A549 (cell line): ENCODE measurements at regions not wholly inside any gene's neighbourhood (a gene's known extent, or its start where the extent isn't known, plus 50 kb on each side); places are given as distances from the start of the nearest gene placed in this dataset.
"Not testable (repeated sequence)": the region's sequence is repeated elsewhere in the genome, so short reads cannot be mapped to it uniquely, and the experiment has no call there.

Source experiments
- ATAC-seq, 2 experiments: fragments of 200-7000 bp in 1 of 2; fragments of >200 bp in 1 of 2; cut with Nextera tagmentation in 1 of 2; cut with Tn5 transposase in 1 of 2; 3 replicates each; pipeline versions ENCODE4 v1.8.0 to v1.9.1; 2018 to 2020; ENCODE audit warnings: mild to moderate bottlenecking in 1 of 2, moderate library complexity in 1 of 2
- CTCF ChIA-PET: fragments of 300-600 bp; sonication (Branson Sonifier 250); formaldehyde crosslinking; extraction: SDS; loops from one replicate; lab custom pipeline; 2021; ENCODE audit warnings: antibody characterized with exemption, inconsistent platforms; lab: Yijun Ruan, JAX
- POLR2A ChIA-PET: fragments of 350-600 bp; formaldehyde crosslinking; extraction: SDS; loops from one replicate; lab custom pipeline; 2021; ENCODE audit warnings: antibody characterized with exemption, inconsistent platforms; lab: Yijun Ruan, JAX
- DNase-seq, 2 experiments: peaks; one replicate each; pipeline versions ENCODE4 v3.0.0 to v3.0.0-alpha.2; 2011 to 2016; ENCODE audit warnings: low read depth in 1 of 2, low spot score in 1 of 2
- FAIRE-seq: peaks from 2 replicates; lab custom pipeline; 2011; peaks lifted over from hg19 to GRCh38; lab: Jason Lieb, UNC
- H3K27ac ChIP-seq, 2 experiments: fragments of >200 bp; sonication (Bioruptor Twin); formaldehyde crosslinking; 3 replicates each; pipeline ENCODE4 v1.5.1; 2016 to 2017
- H3K4me1 ChIP-seq: fragments of >200 bp; sonication (Bioruptor Twin); formaldehyde crosslinking; 3 replicates; pipeline ENCODE4 v1.6.1; 2016
- H3K4me2 ChIP-seq: fragments of >200 bp; sonication (Bioruptor Twin); formaldehyde crosslinking; 3 replicates; pipeline ENCODE4 v1.6.1; 2016
- H3K4me3 ChIP-seq: fragments of >200 bp; sonication (Bioruptor Twin); formaldehyde crosslinking; 3 replicates; pipeline ENCODE4 v1.5.1; 2016
- H3K9me3 ChIP-seq: fragments of >200 bp; sonication (Bioruptor Twin); formaldehyde crosslinking; 3 replicates; pipeline ENCODE4 v1.6.1; 2016
- WGBS: methylation state at CpG from one replicate; pipeline ENCODE4 v1.1.6; 2017; ENCODE audit errors: missing lambda C conversion rate; 5-methylcytosine and 5-hydroxymethylcytosine counted together

GRCh38 chr7:56798876-56799275 is 333.4 kb downstream of the ZNF479 start:
- H3K4me1 ChIP-seq, POLR2A ChIA-PET, FAIRE-seq, H3K9me3 ChIP-seq, H3K4me2 ChIP-seq, H3K27ac ChIP-seq, CTCF ChIA-PET, H3K4me3 ChIP-seq, ATAC-seq, DNase-seq: not testable (repeated sequence)
- 61% methylated on average over 7 of the region's 11 CpGs for WGBS

- WGBS: 77% methylated on average over 7 of the region's 39 CpGs
- DNase-seq, POLR2A ChIA-PET, ATAC-seq, H3K27ac ChIP-seq, FAIRE-seq, H3K4me2 ChIP-seq, CTCF ChIA-PET, H3K4me3 ChIP-seq, H3K4me1 ChIP-seq, H3K9me3 ChIP-seq: not testable (repeated sequence)
Observed at GRCh38 chr7:56787474-56787873, 344.8 kb downstream of the ZNF479 start.
